HG03558 (cell line): ENCODE measurements at regions not wholly inside any gene's neighbourhood (a gene's known extent, or its start where the extent isn't known, plus 50 kb on each side); places are given as distances from the start of the nearest gene placed in this dataset.

Experiments used
- ATAC-seq: cut with Tn5 transposase; IDR thresholded peaks from one replicate; pipeline ENCODE4 v1.9.1; 2021; ENCODE audit warnings: moderate number of reproducible peaks; ENCODE audit not compliant: unreplicated experiment; ENCODE audit errors: extremely low read depth

DNA sequence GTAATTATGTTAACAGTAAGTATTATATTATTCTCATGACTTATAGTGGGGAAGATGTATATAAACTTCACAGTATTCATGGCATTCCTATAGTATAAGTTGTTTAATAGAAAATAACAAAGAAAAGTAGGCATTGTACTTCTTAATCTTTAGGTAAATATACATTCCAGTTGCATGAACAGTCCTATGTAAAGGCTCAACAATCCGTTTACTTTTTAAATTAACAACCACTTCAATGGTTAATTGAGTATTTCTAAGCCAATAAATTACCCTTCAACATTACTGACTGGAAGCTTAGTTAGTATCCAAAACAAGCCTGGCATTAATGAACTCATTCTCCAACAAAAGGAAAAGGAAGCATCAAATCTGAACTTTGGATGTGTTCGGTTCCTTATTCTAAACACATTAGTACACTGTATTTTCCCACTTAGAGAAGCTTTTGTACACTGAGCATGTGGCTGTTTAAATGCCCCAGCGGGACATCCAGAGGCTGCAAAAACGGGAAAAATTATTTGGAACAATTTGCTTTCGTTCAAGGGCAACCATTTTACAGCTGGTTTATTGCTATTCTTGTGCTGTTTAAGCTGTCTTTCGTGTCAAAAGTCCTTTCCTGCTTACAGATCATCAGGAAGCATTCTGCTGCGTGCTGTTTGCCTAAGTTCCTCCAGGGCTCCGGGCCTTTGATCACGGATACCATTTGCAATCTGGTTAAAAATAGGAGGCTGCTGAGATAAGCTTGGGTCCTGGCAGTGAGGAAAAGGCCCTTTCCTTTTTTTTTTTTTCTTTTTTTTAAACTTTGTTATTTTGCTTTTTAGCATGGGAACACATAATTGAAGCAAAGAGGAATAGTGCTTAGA, 460.3 kb downstream of the SPRY1 start:
- ATAC-seq: no peak

DNA sequence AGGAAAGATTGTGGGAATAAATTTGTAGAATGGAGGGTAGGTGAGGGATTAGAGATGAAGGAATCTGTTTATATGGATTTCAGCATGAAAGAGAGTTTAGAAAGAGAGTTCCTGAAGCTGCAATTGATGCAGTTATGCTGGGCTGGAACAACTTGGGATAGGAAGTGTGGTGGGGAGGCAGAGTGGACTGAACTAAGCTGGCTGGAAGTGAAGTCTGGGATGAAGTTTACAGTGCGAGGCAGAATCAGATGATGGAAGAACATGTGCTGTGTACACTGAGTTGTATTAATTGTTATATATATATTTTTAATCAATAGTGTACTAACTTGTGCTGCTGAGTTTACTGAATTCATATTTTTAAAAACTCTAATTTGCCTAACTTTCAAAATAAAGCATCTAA, 461.9 kb downstream of the SPRY1 start:
- ATAC-seq: no peak

DNA sequence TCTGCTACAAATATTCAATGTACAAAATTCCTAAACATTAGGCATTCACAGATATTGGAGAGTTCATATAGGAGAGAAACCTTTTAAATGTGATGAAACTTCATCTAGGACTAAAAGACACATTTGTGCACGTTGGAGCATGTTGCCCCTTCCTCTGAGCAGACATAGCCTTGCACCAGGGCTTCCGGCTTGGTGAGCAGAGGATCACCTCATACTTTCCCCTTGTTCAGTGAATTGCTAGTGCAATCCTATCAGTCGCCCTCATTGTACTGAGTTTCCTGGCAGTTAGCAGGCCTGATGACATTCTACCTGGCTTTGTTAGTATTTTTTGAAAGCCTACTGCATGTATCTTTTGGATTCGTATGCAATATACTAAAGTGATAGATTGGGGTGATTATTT, 466.2 kb downstream of the SPRY1 start:
- ATAC-seq: no peak

DNA sequence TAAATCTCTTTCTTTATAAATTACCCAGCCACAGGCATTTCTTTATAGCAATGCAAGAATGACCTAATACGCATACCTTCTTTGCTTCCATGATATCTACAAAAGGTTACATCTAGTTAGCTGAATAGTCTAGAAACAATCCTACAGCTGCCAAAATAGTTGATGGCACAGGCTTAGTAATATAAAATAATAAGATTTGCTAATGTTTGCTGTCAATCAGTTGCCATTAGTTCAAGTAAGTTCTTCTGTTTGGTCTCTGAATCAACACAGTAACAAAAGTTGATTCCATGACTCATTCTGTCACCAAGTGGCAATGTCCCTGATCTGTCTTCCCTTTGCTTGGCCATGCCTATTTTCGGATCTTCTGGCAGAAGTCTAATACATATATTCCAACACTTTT, 470.2 kb downstream of the SPRY1 start:
- ATAC-seq: no peak

DNA sequence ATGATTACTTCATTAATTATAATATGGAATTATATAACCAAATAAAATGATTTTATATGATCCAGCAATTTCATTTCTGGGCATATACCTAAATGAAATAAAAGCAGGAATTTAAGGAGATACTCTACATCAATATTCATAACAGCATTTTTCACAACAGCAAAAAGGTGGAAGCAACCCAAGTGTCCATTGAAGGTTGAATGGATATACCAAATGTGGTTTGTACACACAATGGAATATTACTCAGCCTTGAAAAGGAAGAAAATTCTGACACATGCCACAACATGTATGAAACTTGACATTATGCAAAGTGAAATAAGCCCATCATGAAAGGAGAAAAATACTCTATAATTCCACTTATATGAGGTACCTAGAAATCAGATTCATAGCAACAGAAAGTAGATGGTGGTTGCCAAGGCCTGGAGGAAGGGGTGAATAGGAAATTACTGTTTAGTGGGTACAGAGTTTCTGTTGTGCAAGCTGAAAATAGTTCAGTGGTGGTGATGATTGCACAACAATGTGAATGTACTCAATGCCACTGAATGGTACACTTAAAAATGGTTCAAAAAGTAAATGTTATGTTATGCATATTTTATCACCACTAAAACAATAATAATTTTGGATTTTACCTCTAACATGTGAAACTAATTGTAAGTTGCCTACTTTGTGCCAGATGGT, 471.5 kb downstream of the SPRY1 start:
- ATAC-seq: no peak

DNA sequence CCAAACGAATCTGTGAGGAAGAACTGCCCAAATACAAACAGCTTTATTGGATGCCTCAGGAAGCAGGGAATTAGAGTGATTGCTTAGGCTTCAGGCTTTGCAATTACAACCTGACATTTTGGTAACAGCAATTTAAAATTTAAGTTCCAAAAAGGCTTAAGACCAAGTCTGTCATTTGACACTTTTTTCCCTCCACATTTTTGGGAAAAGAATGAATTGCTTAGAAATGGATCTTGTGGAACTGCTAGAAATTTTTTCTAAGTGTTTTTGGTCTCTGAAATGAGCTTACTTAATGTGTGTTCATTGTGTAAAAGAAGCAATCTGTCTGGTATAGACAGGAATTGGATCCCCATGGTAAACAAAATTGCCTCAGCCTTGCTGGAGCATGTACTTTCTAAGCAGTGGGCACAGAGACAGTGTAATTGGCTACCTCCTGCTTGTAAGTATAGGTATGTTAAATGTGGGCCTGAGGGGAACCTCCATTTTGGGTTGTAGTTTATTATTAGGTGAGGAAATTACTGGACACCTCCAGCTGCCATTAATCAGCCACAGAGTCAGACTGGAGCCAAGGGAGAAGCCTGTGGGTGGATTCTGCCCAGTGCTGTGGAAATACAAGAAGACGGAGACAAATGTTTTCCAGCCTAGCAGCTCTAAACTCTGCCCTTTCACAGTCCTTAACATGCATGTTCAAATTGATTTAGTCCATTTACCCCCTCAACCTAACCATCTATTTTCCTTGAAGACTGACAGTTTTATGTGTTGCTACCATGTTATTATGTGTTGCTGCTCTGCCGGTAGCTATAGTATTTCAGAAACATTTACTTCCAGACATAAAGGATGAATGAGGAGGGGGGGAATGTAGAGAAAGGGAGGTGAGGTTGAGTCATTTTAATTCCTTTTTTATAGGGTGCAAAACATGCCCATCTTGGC, 473.0 kb downstream of the SPRY1 start:
- no peak for ATAC-seq

DNA sequence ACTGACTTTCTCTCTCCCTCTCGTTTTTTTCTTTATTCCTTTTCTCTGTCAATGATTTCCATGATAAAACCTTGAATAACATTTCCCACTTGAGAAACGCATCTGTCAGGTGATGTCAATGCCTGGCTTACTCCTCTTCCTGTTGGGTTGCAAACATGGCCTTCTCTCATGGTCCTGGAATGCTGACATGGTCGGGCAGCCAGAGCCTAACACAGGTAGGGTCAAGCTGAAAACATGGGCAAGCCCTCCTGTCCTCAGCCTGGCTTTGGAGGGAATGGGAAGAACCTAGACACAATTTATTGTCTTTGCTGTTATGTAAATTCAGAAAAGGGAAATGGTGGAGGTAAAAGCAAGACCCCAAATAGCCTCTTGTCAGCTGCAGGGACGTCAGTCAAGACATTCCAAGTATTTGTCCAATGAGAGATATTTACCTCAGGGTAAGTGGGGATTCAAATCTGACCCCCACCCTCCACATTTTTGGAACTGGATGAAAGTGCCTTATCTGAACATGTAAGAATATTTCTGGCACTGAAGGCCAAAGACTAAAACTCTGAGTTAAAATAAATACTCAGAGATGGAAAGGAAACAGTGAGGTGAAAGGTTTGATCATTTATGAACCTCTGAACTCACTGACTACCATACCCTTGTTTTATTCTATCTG, 473.8 kb downstream of the SPRY1 start:
- ATAC-seq: no peak

DNA sequence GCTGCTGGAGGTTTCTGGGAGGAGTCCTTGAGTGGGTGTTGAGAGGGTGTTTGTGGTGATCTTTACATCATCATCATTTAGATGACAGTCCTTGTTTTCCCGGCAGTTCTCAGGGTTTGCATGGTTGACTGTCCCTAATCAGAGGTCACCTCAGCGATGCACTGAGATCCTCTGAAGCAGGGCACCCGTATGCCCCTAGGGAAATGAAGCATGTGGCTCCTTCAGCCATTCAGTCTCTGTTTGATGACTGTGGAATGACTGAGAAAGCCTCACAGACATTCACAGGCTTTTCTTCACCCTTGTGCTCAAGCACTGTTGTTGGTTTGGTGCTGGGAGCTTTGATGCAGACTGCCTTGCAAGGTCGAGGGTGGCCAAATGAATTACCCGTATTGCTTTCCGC, 474.7 kb downstream of the SPRY1 start:
- no peak for ATAC-seq

DNA sequence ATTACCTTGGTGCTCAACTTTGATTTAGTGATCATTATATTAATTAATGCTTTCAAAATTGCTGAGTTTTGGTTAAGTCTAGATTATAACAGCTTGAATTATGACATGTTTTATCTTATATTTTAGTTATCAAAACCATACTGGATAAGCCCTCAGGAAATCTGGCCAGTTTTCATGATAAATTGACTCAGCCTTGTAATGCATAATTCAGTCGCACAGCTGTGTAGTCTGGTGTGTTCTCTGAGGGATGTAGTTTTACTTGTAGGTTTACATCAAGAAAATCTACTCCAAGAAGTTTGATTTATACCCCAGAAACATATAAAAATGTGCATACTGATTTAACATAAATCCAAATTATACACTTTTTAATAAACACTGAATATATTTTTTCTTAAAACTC, 477.5 kb downstream of the SPRY1 start:
- no peak for ATAC-seq

DNA sequence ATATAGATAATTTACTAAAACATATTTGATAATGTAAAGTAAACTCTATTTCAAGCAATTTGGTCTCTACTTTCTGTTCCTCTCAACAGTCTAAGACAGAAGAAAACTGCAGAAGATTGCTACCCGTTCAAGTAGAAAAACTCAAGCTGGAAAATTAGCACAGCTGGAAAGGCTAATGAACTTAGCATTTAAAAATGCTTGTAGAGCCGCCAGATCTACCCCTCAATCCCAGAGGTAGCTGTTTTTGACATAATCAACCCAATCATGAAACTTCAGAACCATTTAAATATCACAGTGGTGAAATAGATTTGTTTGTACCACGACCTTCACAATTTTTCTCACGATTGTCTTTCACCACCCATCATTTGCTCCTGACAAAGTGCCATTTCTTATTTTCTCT, 479.5 kb downstream of the SPRY1 start:
- no peak for ATAC-seq

DNA sequence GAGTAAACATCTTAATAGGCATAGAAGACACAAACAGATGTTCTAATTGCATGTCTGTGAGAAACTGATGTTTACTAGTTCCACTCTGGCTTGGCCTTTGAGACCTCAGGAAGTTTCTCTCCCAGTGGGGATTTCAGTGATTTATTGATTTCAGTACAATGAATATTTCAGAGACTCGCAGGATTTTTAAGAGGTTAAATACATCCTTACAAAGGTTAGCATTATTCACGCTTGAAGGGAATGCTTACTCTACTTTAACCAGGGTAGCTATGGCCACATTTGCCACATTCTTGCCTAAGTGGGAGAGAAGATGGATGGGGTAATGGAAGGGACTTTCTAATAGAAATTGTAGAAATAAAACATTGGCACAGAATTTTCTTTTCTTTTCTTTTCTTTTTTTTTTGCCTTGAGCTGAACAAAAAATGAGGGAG, 480.1 kb downstream of the SPRY1 start:
- no peak for ATAC-seq

DNA sequence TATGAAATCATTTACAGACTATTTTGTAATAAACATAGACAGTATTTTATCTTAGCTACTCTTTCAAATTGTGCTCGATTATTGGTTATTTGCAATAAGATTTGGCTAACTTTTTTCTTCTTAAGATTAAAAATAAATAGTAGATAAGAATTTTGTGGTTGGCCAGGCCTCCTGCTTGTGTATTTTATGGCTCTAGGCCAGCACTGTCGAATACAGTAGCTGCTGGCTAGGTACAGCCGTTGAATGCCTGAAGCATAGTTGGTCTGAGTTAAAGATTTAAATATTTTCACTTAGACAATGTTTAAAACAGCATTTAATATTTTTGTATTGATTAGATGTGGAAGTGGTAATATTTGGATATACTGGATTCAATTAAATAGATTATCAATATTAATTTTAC, 481.0 kb downstream of the SPRY1 start:
- no peak for ATAC-seq

DNA sequence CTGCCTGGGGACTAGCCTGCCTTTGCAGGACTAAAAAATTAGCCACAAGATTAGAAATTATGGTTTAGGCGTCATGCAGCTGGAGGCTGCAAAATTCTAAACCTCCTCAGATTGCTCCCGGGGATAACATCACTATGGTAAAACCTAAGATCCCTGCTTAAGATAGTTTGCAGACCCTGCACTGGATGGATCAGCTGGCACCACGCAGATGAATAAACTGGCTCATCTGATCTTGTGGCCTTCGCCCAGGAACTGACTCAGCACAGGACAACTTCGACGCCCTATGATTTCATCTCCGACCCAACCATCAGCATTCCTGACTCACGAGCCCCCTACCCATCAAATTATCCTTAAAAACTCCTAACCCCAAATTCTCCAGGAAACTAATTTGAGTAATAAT, 482.4 kb downstream of the SPRY1 start:
- ATAC-seq: no peak

DNA sequence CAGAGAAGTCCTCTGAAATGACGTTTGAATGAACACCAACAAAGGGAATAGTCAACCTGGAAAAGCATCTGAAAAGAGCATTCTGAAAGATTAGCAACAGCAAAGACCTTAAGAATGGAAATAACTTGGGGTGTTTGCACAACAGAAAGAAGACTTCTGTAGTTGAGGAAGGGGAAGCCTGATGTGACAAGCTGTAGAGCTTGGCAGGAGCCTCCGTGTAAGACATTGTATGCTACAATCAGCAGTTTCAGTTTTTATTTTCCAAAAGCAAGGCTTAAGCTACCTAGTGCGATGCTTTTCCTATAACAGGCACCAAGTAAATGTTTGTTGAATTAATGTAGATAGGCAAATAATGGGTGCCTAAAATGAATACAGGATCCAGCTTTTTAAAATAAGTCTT, 484.0 kb downstream of the SPRY1 start:
- no peak for ATAC-seq

DNA sequence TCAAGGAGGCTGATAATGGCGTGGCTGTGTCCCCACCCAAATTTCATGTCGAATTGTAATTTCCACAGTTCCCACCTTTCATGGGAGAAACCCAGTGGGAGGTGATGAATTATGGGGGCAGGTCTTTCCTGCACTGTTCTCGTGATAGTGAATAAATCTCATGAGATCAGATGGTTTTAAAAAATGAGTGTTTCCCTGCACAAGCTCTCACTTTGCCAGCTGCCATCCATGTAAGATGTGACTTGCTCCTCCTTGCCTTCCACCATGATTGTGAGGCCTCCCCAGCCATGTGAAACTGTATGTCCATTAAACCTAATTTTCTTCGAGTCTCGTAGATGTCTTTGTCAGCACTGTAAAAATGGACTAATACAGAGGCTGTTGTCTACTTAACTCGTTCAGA, 488.3 kb downstream of the SPRY1 start:
- no peak for ATAC-seq

DNA sequence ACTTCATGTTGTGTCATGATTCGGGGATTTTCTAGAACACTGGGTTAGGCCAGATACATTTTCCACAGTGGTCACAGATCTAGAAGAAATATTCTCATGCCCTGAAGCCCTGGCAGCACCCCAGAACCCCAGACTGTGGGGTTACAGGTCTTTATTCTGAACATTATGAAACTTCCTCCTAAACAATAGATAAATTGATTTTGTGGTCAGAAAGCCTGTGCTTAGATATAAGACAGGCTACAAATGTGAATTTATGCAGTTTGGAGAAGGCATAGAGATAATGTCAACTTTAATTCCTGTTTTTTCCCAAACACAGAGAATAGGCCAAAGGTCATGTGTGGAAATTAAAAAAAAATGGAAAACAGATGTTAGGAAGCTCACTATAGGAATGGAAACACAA, 492.9 kb downstream of the SPRY1 start:
- ATAC-seq: no peak

DNA sequence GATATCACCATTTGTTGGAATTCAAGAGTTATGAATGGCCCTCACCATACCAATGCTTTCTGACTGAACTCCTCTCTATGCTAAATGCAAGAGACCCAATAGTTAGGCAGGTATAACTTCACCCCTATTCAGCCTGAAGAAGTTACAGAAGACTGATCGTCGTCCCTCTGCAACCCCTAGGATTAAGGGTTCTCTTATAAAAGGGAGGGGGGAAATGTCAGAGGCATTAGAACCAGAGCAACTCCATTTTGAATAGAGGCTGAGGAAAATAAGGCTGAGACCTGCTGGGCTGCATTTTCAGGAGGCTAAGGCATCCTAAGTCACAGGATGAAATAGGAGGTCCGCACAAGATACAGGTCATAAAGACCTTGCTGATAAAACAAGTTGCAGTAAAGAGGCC, 494.3 kb downstream of the SPRY1 start:
- no peak for ATAC-seq

DNA sequence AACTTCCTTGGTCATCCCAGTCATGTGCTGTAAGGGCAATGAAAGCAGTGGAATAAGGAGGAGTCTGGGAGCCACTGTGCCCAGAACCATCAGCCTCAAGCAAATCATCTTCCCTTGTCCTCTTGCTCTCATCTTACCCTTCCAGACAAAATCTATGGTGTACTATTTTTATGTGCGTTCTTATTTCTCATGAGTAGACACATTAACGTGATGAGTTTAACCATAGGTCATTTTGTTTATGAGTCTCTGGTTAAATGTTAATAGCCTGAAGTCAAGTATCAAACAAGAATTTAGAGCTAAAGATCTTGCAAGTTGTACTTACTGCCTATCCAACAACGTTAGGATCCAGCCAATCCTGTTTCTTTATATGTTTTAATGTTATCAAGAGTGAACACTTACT, 495.3 kb downstream of the SPRY1 start:
- ATAC-seq: no peak

DNA sequence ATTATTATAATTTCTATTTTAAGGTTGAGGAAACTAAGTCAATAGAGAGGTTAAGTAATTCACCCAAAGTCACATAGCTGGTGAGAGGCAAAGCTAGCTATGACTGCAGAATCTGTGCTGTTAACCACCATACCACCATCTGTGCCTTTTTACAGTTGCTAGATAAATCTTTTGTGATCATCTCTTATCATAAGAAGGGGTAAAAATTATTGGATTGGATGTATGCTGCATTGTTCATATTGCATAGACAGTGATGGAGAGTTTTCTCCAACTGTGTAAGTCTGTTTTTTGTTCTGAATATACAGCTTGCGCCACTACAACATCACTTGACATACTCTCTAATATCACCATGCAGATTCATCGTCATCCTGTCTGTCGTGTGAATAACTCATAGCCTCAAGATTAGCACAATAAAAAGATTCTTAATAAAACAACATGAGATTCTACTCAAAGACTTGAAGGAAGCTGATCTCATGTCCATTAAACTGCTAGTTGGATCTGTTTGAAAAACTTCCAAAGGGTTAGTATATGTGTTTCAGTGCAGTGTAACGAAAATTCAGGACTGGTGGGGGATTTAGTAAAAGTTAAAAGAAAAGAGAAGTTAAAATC, 495.9 kb downstream of the SPRY1 start:
- ATAC-seq: no peak
